SU-DHL-6 (cell line): ENCODE measurements at regions not wholly inside any gene's neighbourhood (a gene's known extent, or its start where the extent isn't known, plus 50 kb on each side); places are given as distances from the start of the nearest gene placed in this dataset.

Source experiments
- CTCF ChIP-seq: fragments of 200-600 bp; sonication (generic); IDR thresholded peaks from one replicate; pipeline ENCODE4 v1.5.1; 2017; ENCODE audit warnings: antibody characterized with exemption, mild to moderate bottlenecking, low read length, moderate library complexity; ENCODE audit not compliant: insufficient read depth, poor library complexity, severe bottlenecking
- EZH2phosphoT487 ChIP-seq: fragments of 200-600 bp; sonication (generic), shearing (Covaris generic); conservative IDR thresholded peaks from 2 replicates; pipeline ENCODE4 v1.6.1; 2018; ENCODE audit warnings: mild to moderate bottlenecking, antibody characterized with exemption, low read length, moderate library complexity, mixed read lengths

DNA sequence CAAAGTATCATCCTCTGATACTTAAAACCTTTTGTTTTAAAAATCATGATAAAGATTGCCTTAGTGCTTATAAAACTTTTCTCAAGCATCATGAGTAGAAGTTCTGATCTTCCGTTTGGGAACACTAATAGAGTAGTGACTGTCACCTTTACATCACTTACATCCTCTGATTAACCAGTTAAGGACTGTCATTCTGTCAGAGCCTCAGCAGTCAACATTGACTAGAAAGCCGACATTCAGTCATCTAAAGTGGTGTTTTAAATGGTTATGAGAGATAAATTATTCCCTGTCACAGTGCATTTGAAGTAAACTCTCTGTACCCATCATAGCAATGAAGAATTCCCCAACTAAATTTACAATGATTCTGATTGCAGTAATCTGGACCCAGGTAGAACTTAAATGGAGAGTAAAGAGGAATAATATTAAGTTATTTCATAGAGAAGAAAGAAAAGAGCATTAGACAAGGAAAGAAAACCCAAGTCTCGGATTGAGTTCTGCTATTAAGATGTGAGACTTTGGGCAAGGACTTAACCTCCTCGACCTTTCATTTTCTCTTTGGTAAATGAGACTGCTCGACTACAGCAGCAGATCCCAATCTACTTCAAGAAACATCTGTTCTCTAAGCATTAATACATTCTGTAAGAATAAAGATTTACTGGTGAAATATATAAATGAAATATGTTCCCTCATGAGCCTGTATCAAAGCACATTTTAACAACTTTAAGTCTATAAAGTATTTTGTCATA is 563.9 kb upstream of the LMO3 start:
- TF ChIP-seq EZH2phosphoT487 (no peak), CTCF (no peak)
